ENCODE measurements at regions not wholly inside any gene's neighbourhood (a gene's known extent, or its start where the extent isn't known, plus 50 kb on each side); places are given as distances from the start of the nearest gene placed in this dataset.

DNA sequence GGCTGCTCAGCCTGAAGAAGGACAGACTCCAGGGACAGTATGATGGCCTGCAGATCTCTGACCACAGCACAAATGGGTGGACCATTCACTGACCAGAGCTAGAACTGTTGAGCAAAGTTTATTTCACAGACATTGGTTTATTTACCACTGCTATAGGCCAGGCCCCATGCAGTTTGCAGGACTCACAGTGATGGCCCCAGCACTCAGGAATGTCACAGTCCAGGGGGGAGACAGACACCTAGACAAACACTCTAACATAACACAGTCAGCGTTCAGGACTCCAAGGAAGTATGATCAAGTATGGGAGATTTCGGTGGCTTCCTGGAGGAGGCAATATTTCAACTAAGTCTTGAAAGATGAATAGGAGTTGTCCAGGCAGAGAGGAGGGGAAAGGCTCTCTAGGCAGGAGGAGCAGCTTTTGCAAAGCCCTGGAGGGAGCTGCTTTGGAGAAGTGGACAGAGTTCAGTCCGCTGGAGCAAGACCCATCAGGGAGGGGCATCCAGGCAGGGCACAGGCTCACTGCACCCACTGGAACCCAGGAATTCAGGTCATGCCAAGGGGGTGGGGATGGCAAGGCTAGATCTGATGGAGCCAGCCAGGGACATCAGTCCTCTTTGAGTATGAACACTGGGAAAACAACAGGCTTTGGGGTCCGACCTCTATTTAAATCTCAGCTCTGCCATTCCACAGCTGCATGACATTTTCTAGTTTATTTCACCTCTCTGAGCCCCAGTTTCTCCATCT is 454.3 kb downstream of the MATN1 start:
- no peak for DNase-seq (ENCODE audit: low spot score)

DNA sequence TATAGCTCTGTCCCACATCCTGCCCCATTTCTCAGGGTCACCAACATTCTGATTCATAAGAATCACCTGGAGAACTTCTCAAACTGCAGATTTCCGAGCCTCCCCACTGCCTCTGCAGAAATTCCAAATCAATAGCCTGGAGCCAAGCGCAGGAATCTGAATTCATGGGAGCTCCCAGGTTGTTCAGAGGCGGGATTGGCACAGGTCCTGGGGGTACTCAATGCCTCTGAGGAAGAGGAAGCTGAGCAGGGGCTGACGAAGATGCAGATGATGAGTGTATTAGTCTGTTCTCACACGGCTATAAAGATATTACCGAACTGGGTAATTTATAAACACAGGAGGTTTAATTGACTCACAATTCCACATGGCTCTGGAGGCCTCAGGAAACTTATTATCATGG is 455.5 kb downstream of the MATN1 start:
- DNase-seq (ENCODE audit: low spot score), result no peak

DNA sequence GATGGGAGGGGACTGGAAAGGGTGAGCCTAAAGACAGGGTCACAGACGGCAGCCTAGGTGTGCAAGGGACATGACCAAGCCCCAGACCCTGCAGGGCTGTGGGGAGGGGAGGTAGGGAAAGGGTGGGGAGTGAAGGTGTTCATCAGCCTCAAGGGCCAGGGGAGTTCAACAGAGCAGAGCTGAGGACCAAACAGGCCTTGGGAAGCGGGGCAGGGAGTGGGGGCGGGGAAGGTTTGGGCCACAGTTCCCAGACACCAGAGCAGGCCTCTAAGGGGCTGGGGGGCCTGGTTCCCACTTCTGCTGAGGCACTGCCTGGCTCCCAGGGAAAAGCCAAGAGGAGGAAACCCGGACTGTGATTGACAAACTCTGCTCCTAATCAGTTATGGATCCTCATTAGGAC is 456.3 kb downstream of the MATN1 start:
- DNase-seq (ENCODE audit: low spot score), result no peak

DNA sequence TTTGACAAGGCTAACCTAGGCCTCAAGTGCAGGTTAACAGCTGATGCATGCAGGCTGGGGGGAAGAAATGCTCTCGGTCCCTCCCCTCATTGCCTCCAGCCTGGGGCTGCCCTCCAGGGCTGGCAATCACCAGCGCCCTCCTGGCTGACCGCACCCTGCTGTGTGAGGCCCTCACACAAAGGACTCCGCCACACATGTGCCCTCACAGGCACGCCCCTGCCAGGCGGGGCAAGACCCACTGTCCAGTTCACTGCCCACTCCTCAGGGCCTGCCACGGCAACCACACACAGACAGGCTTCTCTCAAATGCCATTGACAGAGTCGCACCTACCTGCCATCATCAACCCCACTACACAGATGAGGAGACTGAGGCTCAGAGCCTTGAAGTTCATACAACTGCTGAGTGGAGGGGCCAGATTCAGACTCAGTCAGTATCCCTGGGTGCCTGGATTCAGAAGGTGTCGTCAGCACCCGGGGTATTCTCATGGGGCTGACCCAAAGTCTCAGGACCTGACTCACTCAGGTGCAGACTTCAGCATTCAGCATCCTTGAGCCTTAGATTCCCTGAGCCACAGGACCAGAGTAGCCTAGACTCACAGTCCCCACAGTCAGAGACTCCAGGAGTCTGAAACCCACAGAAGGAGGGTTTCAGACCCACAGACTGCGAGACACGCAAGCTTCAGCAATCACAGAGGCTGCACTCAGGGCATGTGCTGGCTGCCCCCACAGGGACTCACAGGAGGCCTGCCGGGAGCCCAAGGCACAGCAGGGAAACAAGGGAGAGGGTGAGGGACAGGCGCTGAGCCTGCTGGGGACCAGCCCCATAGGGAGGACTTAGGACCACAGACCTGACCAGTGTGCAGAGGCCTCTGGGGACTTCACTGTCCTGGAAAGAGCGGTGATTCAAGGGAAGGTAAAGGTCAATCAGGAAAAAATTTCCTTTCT is 458.0 kb downstream of the MATN1 start:
- no peak for DNase-seq (ENCODE audit: low spot score)

DNA sequence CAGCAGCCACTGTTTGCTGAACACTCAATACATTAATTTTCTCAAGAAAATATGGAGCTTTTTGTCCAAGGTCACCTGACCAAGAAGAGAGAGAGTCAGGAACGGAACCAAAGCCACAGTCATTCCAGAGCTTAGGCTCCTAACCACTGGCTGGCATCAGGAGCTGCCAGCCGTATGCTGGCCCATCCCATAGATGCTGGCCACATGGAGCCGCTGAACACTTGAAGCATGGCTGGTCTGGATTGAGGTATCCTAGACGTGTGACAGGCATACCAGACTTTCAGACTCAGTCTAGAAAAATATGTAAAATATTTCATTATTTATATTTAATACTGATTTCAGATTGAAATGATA is 458.7 kb downstream of the MATN1 start:
- no peak for DNase-seq (ENCODE audit: low spot score)

DNA sequence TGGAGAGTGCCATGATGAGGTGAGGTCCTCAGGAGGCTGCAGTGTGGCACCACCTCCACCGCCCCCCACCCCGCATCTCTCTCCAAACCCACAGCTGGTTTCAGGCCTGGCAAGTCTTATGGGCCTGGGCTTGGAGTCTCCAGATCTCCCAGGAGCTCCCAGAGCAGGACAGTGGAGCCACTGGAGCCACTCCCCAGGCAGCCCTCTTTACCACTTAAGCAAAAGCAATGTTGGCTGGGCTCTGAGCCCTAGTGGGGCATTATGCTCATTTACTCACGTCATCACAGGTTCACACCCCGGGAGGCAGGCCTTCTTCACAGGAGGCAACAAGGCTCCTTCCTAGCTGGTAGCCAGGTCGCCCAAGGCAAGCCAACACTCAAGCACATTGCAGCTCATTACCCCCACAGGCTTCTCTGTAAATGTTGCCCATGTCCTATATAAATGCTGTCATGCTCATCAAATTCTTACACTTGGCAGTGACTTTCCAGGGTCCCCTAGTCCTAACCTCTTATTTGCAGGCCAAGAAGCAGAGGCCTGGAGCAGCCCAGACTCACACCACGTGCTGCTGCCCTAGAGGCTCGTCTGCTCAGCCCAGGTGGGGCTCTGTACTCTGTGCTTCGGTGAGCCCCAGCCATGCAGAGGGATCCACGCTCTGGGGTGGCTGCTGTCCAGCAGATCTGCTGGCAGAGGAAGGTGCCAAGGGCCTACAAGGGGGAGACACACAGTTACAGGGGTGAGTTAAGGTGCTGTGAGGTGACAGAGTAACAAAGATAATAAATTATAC is 459.3 kb downstream of the MATN1 start:
- DNase-seq (ENCODE audit: low spot score), result no peak

DNA sequence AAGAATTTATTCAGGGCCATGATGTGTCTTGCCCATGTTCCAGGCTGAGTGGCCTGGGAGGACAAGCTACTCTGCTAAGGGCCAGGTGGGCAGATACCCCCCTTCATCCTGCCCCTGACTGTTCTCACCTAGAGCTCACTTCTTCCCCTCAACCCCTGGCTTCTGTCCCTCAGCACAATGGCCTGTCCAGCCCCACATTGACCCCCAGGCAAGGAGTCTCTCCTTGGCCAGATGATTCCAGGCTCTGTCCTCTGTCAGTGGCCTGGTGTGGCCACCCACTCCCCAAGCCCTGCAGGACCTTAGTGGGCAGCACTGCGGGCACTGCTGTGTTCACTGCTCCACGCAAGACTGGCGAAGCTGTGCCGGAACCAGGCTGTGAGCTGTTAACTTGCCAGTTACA is 460.0 kb downstream of the MATN1 start:
- DNase-seq (ENCODE audit: low spot score), result no peak

DNA sequence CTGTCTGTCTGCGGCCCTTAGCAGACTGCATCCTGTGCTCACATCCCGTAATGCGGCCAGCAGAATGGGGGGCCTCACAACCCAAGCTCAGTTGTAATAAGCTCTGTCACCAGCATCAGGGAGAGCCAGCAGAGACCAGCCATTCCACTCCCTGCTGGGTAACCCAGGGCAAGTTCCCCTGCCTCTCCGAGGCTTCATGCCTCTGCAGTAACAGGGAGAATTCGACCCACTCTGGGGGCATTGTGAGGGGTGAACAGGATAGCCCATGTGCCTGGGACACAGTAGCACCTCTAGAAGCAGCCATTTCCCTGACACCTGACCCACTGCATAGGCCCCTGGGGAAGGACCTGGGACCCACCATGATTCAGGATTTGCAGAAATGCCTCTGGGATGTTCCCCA is 461.2 kb downstream of the MATN1 start:
- no peak for DNase-seq (ENCODE audit: low spot score)

DNA sequence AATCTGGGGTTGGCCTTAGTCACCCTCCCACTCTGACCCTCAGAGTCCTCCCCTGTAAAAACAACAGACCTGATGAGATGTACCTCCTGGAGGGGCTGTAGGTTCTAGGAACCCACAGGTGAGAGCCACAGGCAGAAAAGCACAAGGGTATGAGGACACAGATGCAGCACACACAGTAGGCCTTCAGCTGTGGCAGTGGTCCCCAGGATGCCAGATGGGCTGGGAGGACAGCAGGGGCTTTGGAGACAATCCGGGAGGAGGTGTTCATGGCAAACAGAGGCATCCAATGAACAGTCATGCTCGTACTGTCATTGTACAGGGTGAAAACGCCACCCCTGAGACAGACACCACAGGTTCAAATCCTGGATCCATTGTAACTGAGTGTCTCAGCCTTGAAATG is 463.1 kb downstream of the MATN1 start:
- DNase-seq (ENCODE audit: low spot score), result no peak

DNA sequence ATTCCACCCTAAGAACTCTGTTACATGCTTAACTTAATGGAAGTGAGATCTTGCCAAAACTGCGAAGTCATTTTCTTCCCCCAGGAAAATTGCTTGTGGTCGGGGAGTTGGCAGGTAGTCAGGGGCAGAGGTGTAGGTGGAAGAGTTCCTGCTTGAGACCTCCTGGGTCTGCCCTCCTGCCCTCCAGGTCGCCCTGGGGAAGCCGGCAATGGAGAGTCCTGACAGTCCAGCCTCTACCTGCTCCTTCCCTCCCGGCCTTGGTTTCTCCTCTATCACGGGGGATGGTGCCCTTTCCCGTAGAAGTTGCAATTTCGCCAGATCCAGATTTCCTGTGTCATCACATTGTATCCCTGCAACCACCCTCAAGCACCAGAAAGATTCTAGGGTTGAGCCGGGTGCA is 463.8 kb downstream of the MATN1 start:
- DNase-seq (ENCODE audit: low spot score), result no peak

DNA sequence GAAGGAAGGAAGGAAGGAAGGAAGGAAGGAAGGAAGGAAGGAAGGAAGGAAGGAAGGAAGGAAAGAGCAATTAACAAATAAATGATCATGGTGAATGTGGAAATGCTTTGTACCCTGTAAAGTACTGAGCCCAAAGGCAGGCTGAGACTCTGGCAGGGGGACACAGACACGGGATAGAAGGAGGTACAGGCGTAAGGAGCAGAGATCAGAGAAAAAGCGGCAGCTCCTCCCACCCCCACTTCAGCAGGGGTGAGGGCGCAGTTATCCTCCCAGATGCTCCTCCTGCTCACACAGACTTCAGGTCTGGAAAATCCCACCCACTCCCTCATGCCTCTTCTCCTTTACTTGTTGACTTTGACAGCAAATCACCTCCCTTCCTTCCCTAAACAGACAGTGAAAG is 464.5 kb downstream of the MATN1 start:
- DNase-seq (ENCODE audit: low spot score), result no peak

DNA sequence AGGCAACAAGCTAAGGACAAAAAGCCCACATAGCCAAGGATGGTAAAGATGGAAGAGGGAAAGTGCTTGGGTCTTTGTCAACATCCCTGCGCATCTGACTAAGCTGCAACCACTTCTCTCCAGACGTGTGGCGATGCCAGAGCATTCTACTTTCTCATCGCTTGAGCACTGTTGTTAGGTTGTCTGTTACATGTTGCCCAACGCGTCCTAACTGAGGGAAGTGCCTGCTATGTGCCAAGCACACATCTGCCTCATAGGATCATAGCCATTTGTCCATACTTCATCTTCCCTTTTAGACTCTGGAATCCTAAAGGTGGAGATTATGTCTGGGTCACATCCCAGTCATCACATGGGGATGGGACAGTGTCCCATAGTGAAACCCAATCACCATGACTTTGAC is 464.9 kb downstream of the MATN1 start:
- DNase-seq (ENCODE audit: low spot score), result no peak

DNA sequence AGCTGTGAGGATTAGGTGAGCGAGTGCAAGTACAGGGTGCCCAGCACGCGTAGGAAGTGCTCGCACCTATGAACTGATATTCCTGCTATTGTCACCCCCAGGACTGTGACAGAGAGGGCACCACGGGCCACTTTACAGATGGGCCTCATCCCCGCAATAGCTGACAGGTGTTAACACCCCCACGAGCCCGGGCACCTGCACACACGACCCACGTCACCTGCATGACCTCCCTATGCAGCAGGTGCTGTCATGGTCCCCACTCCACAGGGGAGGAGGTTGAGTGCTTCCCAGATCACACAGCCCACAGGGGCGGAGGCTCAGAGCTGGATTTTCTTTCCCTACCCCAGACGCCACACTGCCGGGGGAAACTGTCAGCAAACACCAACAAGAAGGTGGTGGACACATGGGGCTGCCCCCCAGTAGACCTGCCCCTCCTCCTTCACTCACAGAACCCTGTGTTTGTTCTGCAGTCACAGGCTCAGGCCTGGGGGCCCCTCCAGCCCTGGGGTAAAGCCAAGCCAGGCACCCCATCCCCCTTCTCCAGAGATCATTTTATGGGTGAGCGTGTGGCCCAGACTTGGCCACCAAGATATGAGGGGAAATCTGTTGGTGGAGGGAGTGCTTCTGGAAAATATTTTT is 465.5 kb downstream of the MATN1 start:
- DNase-seq (ENCODE audit: low spot score), result no peak

DNA sequence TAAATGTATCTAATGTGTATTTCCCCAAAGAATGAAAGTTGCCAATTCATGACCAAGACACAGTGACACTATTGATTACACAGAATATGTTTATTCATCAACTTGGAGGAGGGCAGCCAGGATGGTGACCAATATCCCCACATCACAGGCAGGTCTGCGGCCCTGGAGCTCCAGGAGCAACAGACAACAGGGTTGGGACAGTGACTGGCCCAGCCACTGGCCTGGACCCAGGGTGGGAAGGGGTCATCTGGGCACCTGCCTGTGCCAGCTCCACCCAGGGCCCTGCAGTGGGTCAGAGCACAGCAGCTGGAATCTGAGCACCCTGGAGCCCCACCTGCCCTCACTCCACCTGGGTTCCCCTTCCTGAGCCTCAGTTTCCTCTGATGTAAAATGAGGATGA is 466.1 kb downstream of the MATN1 start:
- DNase-seq (ENCODE audit: low spot score), result no peak

DNA sequence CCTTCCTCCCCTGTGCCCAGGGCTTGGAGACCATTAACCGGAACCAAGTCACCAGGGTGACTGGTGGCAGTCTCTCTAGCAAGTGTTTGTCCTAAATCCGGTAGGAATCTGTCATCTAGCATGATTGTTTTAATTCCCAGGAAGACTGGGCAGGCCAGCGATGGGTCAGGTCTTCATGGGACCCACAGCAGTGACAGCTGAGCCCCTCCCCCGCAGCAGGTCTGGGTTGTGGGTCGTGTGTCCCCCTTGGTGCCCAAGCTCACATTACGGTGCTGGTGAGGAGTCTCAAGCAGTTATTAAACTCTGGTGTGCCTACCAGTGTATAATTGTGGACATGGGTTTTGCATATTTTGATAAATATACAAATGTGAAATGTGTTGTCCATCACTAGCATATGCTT is 466.5 kb downstream of the MATN1 start:
- no peak for DNase-seq (ENCODE audit: low spot score)

DNA sequence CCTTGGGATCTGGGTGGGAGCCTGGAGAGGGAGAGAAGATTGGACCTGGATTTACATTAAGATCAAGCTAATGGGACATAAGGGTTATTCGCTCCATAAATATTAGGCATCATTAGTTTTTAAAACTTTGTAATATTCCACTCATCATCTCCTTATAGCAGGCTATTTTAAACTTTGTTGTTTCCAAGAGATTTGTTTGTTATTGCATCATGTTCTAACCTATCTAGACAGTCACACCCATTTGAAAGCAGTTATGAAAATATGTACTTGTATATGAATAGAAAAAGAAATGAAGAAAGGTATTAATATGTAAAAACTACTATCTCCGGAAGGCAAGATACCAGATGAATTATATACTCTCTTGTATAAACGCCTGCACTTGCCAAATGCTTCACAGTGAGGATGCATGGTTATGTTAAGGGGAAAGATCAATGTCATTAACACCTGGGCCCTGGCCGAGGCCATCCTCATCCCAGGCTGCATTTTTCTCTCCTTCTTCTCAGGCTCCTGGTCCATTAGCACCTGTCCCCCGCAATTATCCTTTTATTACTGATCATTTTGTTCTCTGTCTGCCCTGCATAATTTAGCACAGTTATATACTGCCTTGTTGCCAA is 468.2 kb downstream of the MATN1 start:
- no peak for DNase-seq (ENCODE audit: low spot score)

DNA sequence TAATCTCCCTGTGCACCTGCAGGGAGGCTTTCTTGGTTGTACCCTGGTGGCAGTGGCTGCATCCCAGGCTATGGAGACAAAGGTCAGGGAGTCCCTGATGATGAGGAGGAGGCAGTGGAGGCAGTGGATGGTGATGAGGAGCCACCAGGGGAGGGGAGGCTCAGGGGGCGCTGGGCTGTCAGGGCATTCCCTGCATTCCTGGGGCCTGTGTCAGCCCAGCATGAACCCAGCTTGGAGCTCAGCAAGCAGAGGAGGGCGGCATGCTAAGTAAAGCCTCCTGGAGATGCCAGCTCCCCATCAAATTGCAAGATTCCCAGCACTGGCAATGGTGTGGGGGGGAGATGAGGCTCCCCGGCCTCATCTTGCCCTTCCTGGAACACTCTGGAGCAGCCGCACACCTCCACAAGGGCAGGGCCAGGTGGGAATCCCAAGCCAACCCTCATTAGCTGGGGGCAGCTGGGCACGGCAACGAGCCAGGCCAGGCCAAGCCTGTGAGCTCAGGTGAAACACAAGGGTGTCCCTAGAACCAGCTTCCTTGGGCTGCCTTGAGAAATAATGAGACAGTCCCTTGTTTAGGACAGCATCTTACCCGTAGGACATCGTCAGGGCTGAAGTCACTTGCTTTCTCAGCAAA is 469.5 kb downstream of the MATN1 start:
- no peak for DNase-seq (ENCODE audit: low spot score)

DNA sequence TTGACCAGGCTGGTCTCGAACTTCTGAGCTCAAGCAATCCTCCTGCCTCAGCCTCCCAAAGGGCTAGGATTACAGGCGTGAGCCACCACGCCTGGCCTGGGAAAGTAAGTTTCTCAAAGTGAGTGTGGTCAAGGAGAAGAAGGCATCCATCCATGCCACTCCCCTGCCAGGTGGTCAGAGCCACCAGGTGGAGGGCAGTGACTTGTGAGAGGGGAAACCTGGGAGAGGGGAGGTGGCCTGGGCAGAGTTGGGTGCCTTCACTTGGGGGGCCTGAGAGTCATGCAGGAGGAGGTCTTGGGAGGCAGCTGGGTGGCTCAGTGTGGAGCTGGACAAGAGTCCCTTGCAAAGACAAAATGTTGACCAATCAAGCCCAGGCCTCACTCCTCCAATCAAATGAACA is 470.0 kb downstream of the MATN1 start:
- DNase-seq (ENCODE audit: low spot score), result no peak

DNA sequence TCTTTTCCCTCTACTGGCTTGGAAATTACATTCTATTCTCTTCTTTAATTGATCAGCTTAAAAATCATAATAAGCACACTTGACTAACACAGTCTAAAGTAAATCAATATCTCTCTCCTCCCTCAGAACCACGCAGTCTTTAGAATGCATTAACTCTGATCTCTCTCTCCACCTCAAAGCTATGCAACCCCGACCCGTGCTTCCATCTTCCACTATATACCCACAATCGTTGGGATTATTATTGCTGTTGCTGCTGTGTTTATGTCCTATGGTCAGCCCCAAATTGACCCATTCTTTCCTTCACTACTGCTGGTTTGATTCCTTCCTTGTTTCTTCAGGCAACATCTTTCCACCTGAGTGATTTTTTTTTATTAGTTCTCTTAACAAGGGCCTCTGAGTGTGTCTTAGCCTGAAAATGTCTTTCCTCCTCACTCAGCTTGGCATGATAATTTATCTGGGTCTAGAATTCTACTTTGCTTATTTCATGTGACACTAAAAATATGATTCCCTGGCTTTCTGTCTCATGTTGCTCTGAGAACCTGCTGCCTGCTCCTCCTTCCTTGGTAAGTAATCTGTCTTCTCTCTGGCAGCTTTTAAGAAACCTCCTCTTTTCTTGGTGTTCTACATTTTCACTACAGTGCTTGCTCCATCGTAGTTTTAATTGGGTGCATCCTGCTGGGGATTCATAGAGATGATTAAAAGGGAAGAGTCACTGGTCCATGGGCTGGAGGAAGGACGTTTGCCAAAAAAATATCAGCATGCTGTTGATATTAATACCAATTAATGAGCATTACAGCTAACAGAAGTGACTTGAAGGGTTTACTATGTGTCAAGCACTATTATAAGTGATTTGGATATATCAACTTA is 472.2 kb downstream of the MATN1 start:
- no peak for DNase-seq (ENCODE audit: low spot score)

DNA sequence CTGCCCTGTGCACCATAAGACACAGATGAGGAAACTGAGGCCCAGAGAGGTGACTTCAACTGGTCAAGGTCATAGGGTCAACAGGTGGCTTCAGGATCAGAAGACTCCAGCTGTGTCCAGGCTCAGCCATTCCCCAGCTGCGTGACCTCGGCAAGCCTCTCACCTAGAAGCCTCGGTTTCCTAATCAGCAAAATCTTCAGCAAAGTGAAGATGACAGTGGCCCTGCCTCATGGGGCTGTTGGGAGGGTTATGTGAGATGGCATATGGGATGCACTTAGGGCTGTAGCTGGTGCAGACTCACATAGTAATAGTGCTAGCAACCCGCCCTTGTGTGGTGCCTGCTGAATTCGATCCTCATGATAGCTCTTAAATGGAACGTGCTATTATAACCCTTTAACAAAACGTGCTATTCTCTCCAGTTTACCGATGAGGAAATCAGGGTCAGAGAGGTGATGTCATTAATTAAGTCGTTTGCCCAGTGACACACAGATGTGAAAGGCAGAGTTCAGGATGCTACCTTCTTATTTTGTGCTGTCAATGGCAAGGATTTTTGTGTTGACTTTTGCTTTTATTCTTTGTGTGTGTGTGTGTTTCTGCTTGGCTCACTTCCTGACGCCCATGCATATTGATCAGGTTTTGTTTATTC is 472.9 kb downstream of the MATN1 start:
- no peak for DNase-seq (ENCODE audit: low spot score)

Data from Ammon's horn (tissue), 1 donor.